A673 (cell line): ENCODE measurements at regions not wholly inside any gene's neighbourhood (a gene's known extent, or its start where the extent isn't known, plus 50 kb on each side); places are given as distances from the start of the nearest gene placed in this dataset.

Experiments used
- CTCF ChIP-seq: fragments of 300-800, 200-600 bp; sonication (generic); conservative IDR thresholded peaks from 2 replicates; pipeline ENCODE4 v1.5.1; 2017; ENCODE audit warnings: low read depth, mild to moderate bottlenecking, antibody characterized with exemption, low read length, moderate library complexity, mixed read lengths
- EZH2 ChIP-seq: fragments of 200-600 bp; sonication (generic); IDR thresholded peaks from 2 replicates; pipeline ENCODE4 v1.6.1; 2017; ENCODE audit warnings: borderline replicate concordance, low read depth, mild to moderate bottlenecking, mixed read lengths, antibody characterized with exemption, low read length; ENCODE audit not compliant: poor library complexity, severe bottlenecking

GRCh38 chr20:12894089-12894488 is 114.7 kb upstream of the SPTLC3 start:
- no peak for TF ChIP-seq CTCF
- TF ChIP-seq EZH2, result no peak
